T-helper 2 cell (primary cell): ENCODE measurements at regions not wholly inside any gene's neighbourhood (a gene's known extent, or its start where the extent isn't known, plus 50 kb on each side); places are given as distances from the start of the nearest gene placed in this dataset.
"Not testable (repeated sequence)": the region's sequence is repeated elsewhere in the genome, so short reads cannot be mapped to it uniquely, and the experiment has no call there.

ENCODE experiments used
- DNase-seq, 5 experiments: peaks; one replicate each; pipeline versions ENCODE4 v3.0.0 to v3.0.0-alpha.2; 2012 to 2022

DNA sequence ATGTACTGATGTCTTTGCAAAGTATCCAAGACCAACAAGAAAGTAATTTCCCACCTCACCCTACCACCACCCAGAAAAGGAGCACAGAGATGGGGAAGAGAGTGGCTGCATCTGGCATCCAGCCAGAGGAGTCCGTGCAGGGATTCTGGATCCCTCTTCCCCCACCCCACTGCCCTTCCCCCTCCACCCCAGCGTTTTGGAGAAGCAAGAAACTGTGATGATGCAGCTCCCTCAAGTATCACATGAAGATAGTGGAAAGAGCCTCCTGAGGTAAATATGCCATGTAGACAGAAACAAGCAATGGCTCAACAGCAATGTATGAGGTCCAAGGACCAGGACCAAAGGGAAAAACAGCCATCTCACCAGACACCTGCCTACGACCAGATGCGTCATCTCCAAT is 153.8 kb downstream of the DEPDC1B start:
- no peak for DNase-seq

GRCh38 chr5:60545551-60545950 is 154.4 kb downstream of the DEPDC1B start:
- no peak for DNase-seq

GRCh38 chr5:60544142-60544541 is 155.8 kb downstream of the DEPDC1B start:
- no peak for DNase-seq

DNA sequence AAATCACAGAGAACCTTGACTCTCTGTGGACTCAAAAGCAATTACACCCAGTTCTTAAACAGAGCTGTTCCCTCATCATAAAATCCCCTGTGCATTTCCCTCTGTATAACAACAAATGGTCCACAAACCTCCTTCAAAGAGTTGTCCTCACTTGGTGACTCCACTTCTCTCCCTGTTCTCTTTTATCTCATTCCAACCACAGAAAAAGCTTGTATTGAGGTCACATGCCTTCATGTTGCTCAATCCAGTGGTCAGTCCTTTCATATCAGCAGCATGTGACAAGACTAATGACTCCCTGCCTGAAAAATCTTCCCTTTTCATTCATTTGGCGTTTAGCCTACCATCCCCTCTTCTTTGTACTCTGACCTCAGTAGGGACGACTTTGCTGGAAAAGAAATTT is 158.0 kb downstream of the DEPDC1B start:
- no peak for DNase-seq

GRCh38 chr5:60540856-60541805 is 158.8 kb downstream of the DEPDC1B start:
- DNase-seq: peak in 1 of 5 experiments; percentile 5

- no peak for DNase-seq
Measured at GRCh38 chr5:60538955-60539866, 160.8 kb downstream of the DEPDC1B start.

- no peak for DNase-seq
Measured at GRCh38 chr5:60538426-60538825, 161.5 kb downstream of the DEPDC1B start.

DNA sequence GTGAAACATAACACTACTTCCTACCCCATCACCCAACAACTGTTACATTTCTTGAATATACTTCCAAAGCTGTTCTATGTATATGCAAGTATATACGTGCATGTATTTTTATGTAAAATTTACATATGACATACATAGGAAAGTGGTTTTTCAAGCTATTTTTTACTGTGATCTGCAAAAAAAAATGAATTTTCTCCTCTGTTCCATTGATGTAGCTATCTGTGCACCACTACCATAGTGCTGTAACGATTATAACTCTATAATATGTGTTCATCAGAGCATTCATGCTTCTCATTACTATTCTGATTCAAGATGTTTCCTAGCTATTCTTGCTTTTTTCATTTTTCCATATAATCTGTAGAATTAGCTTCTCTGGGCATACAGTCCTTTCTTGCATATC is 164.0 kb downstream of the DEPDC1B start:
- DNase-seq: no peak

GRCh38 chr5:60535198-60535597 is 164.8 kb downstream of the DEPDC1B start:
- no peak for DNase-seq

- no peak for DNase-seq
Measured at GRCh38 chr5:60533789-60534188, 166.2 kb downstream of the DEPDC1B start.

DNA sequence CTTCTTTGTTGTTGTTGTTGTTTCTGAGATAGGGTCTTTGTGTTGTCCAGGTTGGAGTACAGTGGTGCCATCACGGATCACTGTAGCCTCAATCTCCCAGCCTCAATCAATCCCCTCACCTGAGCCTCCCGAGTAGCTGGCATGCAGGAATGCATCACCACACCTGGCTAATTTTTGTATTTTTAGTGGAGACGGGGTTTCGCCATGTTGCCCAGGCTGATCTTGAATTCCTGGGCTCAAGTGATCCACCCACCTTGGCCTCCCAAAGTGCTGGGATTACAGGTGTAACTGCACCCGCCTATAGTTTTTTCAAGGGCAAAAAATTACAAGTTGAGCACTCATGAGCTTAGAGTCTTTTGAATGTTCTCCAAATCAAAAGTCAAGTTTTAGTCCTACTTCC is 167.2 kb downstream of the DEPDC1B start:
- DNase-seq: not testable (repeated sequence)

- DNase-seq: not testable (repeated sequence)
Measured at GRCh38 chr5:60530144-60530848, 169.7 kb downstream of the DEPDC1B start.

DNA sequence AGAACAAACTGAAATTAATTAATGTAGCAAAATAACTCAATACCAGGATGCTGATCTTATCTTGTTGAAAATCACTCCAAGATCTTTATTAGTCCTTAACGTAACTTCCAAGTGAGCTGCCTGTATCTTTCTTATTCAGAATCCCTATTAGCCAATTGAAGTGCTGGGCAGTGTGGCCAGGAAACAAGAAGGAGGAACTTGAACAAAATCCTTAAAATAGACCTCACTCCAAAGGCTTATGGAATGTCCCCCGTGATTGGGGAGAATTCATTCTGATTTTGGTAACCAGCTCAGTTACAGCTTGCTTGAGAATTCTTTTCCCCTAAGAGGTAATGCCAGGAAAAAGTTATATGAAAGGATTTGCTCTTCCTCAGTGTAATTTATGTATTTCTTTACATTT is 171.0 kb downstream of the DEPDC1B start:
- DNase-seq: no peak

- no peak for DNase-seq
Measured at GRCh38 chr5:60527072-60527471, 172.9 kb downstream of the DEPDC1B start.

DNA sequence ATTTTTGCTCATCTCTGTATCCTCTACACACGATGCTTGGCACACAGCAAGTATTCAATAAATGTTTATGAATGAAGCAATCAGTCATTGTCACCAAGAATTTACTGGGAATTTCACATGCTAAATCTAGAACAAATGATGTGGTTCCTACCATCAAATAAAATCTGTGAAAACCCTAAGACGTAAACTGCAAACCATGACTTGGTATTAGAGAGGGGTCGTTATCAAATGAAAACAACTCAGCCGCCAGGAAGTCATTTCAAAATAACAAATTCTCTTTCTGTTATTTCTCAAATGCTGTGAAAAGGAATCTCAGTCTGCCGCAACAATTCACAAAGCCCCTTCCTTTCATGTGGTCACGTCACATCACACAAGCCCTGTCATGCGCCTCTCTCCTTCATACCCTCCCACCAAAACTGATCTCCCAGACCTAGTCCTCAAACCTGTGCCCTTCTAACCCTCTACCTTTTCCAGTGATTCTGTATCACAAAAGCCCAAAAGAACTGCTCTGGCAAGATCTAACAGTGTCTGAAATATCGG is 173.6 kb downstream of the DEPDC1B start:
- no peak for DNase-seq

GRCh38 chr5:60522292-60522905 is 177.6 kb downstream of the DEPDC1B start:
- DNase-seq: peak in 1 of 5 experiments; percentile 42

- peak in 1 of 5 experiments; percentile 13 for DNase-seq
Measured at GRCh38 chr5:60521376-60522291, 178.3 kb downstream of the DEPDC1B start.

GRCh38 chr5:60520451-60521227 is 179.3 kb downstream of the DEPDC1B start:
- DNase-seq: no peak

GRCh38 chr5:60519372-60519771 is 180.6 kb downstream of the DEPDC1B start:
- DNase-seq: no peak

DNA sequence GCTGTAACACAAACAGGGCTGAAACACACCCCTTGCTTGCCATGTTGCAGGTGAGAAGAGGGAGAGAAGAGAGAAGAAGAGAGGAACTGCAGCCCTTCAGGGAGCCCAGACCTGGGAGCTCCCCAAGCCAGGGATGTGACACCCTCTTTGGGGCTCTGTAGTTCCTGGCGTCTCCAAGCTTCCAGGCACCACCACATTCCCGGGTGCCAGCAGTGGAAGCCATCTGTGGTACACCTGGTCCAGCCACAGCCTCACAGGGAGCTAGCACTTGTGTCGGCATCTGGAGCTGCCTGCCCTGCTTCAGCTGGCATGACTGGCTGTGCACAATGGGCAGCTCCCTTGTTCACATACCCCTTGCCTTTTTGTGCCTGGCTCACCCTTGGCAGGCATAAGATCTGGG is 182.1 kb downstream of the DEPDC1B start:
- DNase-seq: no peak
